GM21515 (cell line): ENCODE measurements at regions not wholly inside any gene's neighbourhood (a gene's known extent, or its start where the extent isn't known, plus 50 kb on each side); places are given as distances from the start of the nearest gene placed in this dataset.
"Not testable (repeated sequence)": the region's sequence is repeated elsewhere in the genome, so short reads cannot be mapped to it uniquely, and the experiment has no call there.

Source experiments
- ATAC-seq: cut with Tn5 transposase; IDR thresholded peaks from one replicate; pipeline ENCODE4 v1.9.1; 2021; ENCODE audit not compliant: unreplicated experiment

DNA sequence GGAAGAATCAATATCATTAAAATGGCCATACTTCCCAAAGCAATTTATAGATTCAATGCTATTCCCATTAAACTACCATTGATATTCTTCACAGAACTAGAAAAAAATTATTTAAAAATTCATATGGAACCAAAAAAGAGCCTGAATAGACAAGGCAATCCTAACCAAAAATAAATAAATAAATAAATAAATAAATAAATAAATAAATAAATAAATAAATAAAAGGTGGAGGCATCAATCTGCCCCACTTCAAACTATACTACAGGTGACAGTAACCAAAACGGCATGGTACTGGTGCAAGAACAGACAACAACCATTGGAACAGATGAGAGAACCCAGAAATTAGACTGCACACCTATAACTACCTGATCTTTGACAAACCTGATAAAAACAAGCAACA, 598.5 kb upstream of the GRM3 start:
- not testable (repeated sequence) for ATAC-seq

DNA sequence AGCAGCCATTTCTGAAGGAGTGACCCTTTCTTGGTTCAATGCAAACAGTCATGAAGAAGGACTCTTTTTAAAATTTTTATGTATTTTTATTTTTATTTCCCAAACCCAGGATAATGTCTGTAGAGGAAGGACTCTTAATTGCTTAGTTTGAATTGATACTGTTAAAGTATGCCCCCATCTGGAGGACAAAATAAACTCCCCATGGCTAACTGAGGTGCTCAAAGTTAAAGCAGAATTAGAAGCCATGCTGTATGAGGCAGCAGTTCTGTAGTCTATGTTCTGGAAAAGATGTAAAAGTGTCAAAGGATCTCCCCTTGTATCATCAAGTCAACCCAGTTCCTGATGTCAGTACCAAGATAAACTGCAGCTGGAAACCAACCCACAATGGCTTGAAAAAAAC, 617.9 kb upstream of the GRM3 start:
- ATAC-seq = no peak

DNA sequence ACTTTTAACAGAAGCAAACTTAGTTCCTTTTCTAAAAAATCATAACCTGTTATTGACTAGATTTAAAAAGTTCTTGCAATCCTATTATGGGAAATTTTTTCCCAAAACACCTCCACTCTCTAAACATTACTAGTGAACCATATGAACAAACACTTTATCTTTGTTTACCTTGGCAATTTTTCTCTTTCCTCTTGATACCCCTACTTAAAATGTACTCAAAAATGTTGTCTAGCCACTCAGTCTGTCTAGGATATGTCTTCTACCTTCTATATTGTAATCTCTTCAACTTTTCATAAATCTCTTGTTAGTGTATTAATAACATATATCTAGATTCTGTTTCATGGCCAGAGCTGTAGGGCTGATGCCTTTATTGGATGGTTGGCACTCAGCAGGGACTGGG, 630.0 kb upstream of the GRM3 start:
- ATAC-seq = no peak

DNA sequence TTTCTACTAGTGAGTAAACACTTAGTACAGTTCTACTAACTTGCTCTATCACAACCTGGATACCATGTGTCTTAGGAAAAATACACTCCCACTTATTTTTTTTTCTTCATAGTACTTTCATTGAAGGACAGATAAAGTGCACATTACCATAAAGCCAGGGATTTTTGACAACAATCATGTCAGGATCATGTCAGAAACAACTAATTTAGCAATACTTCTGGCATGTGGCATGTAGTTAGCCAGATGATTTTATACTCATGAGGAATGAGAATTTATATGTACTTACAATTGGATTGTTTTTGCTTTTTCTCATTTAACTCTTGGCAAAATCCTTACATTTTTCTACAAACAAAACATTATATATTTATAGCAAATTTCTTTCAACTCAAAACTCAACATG, 630.7 kb upstream of the GRM3 start:
- no peak for ATAC-seq

DNA sequence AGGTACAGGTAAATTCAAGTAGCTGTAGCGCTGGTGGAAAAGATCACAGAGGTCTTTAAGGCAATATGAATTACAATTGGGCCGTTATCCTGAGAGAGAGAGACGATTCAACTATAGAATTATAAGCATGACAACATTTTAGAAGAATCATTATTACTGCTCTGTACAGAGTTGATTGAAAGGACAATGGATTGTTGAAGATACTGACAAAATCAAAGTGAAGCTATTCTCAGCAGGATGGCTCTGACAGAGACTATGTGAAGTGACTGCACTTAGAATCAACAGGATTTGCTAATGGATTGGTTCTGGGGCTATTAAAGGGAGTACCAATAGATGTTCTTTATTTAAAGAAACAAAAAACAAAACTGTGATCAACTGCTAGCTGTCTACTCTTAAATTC, 634.8 kb upstream of the GRM3 start:
- ATAC-seq = no peak

DNA sequence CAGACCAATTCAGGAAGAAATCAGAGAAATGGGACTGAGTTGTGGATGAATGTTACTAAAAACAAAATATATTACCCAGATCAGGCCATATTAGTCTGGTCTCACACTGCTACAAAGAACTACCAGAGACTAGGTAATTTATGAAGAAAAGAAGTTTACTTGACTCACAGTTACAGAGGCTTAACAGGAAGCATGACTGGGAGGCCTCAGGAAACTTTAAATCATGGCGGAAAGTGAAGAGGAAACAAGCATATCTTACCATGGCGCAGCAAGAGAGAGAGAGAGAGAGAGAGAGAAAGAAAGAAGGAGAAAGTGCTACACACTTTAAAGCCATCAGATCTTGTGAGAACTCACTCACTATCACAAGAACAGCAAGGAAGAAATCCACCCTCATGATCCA, 636.8 kb upstream of the GRM3 start:
- ATAC-seq = no peak

DNA sequence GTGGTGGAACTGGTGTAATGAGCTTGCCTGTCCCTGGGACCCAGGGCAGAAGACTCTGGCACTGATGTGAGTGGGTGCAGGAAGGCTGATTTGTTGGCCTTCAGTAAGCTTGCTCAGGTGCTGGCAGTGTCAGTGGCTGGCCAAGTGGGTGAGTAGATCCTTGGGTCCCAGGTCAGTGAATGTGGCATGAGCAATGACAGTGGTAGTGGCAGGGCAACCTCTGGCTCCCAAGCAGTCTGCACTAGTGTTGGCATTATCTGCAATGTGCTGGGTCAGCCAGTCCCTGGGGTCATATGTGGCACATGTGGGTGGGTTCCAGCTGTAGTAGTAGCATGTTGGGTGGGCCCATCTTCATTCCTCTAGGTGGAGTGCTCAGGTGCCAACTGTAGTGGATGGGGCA, 640.9 kb upstream of the GRM3 start:
- ATAC-seq = no peak

GRCh38 chr7:85997515-85997914, 646.2 kb upstream of the GRM3 start:
- no peak for ATAC-seq

- ATAC-seq = no peak
Measured at GRCh38 chr7:85995101-85995500, 648.6 kb upstream of the GRM3 start.

DNA sequence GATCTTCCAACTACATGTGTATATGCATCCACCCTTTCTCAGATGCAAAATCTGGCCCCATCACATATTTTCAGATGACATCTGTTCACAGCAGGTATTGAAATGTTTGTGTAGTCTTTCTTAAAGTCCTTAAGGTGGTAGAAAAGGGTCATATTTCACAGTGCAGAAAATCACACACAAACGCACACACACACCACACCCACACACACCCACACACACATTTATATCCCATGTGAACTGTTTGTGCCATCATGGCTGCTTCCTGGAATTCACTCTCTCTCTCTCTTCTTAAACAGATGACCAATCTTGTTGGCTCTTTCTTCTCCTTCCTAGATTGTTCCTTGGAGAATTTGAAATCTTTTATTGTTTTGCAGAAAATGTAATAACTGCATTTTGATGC, 663.0 kb upstream of the GRM3 start:
- ATAC-seq = no peak

- no peak for ATAC-seq
Measured at GRCh38 chr7:85974176-85974575, 669.5 kb upstream of the GRM3 start.

DNA sequence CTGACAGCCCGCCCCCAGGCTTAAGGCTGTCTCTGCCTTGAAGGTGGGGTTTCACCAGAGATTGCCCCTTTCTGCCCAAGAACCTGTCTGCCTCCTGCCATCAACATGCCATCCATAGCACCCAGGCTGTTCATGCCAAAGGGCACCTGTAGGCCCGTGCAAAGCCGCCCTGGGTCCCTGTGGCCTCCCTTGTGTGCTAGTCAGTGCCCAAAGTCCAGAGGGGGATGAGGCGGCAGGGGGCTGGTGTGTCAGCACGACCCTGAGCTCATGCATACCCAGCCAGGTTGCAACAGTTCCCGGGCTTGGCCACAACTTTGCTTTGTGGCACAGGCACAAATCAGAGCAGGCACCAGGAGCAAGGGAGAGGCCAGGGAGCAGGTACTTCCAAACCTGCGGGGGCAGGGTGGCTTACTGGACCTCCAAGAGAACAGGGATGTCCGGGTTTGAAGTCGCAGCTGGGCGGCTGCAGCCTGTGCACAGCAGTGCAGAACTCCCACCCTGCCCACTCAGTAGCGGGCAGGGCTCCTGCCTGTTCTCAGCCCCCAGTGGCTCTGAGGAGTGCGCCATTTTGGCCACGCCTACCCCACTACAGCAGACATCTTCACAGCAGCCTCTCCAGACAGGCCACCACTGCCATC, 671.1 kb upstream of the GRM3 start:
- no peak for ATAC-seq

DNA sequence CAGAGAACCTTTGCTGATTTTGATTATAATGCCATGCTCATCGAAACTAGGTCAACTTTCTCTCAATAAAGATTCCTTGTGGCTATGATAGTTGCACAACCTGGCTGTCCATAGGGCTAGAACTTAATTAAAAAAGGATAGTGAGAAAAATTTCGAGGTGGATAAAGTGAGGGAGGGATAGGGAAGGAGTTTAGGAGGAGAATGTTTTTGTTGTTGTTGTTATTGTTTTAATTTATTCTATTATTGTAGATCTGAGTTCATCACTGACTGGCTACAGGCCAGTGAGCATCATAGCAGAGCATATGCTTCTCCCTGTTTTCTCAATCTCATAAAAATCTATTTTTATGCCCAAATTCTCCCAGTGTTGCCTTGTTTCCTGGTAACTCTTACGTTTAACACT, 688.7 kb upstream of the GRM3 start:
- ATAC-seq = no peak

DNA sequence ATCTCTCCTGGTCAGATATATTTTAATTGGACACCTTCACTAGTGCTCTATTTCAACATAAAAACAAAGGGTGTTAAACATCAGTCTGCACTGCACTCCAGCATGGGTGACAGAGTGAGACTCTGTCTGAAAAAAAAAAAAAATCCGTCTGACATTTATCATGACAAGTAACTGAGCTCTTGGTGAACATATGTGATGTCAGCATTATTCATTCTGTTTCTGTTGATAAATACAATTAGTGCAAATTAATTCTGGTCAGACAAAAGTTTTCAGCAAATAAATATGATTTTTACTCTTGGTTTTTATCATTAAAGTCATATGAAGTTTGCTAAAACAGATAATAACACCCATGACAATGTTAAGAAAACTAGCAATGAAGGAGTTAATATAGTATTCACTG, 692.8 kb upstream of the GRM3 start:
- no peak for ATAC-seq

DNA sequence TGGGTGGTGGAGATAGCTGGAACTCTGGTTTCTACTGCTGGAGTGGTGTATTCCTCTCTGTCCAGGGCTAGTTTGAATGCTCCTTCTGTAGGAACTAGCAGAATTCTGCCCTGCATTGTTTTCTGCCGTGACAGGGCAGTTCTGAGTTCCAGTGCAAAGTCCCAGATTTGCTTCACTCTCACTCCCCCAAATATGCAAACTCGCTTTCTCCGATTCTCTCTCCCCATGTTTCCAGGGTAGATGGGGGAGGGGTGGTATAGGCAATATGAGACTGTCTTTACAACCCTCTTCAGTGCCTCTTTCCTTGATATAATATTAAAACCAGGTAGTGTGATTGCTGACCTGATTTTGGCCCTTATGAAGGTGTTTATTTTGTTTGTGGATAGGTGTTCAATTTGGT, 693.3 kb upstream of the GRM3 start:
- no peak for ATAC-seq

DNA sequence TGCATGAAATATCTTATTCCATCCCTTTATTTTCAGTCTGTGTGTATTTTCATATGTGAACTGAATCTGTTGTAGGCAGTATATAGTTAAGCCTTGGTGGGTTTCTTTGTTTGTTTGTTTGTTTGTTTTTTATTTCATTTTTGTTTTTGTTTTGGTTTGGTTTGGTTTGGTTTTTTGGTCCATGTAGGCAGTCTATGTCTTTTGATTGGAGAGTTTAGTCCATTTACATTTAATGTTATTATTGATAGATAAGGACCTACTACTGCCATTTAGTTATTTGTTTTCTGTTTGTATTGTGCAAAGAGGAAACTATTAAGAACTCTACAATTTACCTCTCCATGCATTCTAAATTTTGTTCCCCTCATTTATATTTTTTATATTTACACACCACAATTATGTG, 695.9 kb upstream of the GRM3 start:
- ATAC-seq = no peak

DNA sequence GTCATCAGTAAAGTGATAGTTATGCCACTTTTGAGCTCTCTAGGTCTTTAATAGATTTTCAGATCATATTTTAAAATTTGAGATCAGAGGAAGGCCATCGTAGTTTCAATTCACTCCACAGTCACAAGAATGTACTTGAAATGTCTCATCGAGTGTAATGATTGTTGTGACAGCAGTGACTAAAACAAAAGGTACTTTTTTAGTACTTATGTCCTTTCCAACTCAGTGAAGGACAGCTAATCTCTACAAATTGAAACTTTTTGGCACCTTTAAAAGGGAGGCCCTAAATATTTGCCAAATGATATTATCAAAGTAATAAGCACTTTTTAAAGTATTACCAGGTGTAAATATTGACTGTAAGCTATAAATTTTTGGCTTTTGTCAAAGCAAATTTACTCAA, 702.9 kb upstream of the GRM3 start:
- no peak for ATAC-seq

GRCh38 chr7:85931919-85932318, 711.8 kb upstream of the GRM3 start:
- ATAC-seq = no peak

GRCh38 chr7:85928500-85928899, 715.2 kb upstream of the GRM3 start:
- ATAC-seq = no peak

DNA sequence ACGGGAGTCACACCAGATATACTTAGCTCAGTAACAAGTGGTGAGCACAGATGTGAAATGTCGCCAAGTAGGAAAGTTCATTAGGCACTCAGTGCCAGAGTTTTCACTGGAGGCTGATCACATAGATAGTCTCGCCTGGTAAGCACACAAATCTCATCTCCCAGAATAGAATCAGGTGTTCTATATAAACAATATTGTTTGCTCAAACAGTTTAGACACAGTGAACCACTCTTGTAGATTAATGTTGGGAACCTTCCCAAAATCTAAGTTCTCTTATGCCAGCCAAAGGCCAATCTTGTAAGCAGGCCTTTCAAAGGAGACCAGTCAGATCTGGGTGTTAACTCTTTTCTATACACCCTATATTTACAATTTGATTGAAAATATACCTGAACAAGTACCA, 716.5 kb upstream of the GRM3 start:
- ATAC-seq = no peak

GRCh38 chr7:85924062-85924461, 719.6 kb upstream of the GRM3 start:
- ATAC-seq = no peak

DNA sequence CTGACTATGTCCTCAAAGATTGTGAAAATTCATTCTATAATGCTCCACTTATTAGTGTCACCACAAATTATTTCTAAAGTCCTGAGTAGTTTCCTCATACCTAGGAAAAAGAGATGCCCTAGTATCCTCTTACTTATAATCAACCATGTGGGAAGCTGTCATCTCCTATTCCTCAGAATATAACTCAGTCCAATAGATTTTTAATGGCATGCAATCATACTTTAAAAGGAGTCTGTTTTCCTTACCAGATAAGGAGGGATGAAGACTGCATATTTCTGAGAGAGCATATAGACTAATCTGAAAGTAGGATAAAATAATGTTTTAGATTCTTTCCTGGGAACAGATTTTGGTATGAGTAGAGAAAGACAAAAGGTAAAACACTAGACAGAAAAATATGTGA, 727.7 kb upstream of the GRM3 start:
- ATAC-seq = no peak

GRCh38 chr7:85914437-85914836, 727.6 kb upstream of the SEMA3D start:
- no peak for ATAC-seq

DNA sequence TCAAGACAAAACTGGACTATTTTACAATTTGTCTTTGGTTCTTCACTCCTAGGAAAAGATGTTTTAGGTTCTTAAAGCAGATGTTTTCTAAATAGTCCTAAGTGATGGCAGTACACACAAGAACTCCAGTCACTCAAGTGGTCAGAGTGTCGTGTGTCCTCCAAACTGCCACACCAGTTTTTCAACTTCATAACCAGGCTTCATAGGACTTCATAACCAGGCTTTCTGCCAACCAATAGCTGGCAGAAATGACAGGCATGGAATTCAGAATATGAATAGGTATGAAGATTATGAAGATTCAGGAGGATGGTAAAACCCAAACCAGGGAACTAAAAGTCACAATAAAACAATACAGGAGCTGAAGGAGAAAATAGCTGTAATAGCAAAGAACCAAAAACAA, 721.2 kb upstream of the SEMA3D start:
- no peak for ATAC-seq
